ENCODE measurements at regions not wholly inside any gene's neighbourhood (a gene's known extent, or its start where the extent isn't known, plus 50 kb on each side); places are given as distances from the start of the nearest gene placed in this dataset.

DNA sequence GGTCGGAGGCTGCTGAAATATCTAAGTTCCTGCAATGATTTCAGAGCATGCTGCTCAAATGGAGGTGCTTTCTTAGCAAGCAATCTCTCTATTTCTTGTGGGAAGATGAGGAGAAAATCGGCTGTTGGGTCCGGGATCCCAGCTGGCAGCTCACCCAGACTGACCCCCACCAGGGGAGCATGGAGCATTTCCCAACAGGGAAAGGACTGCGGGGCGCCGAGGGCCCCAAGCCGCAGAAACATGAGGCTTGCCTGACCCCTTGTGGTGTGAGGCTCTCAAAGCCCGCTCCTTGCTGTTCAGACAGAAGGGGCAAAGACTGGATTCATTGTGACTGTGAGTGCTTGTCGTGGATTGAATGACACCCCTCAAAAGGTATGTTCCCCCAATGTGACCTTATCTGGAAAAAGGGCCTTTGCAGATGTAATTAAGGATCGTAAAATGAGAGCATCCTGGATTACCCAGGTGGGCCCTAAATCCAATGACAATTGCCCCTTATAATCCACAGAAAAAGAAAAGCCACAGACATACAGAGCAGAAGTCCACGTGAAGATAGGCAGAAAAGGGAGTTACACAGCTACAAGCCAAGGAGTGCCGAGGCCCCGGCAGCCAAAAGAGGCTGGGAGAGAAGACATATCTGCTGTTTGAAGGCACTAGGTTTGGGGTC lies 116.3 kb upstream of the VASH1 start:
- H3K9ac ChIP-seq (ENCODE audit: insufficient read length): peak overlapping the region; percentile 40
- H3K27ac ChIP-seq: peak overlapping the region; percentile 53
- DNase-seq (ENCODE audit: low read depth, low spot score): peak; percentile 24
- TF ChIP-seq POLR2AphosphoS5 (IDR thresholded peaks at IDR 0.05; ENCODE audit: borderline replicate concordance, low read depth, low read length) (no peak), EZH2 (IDR thresholded peaks at IDR 0.05) (no peak), FOXP2 (optimal IDR thresholded peaks at IDR 0.05; ENCODE audit: control extremely low read depth, extremely low read length, insufficient read depth) (no peak)
- H3K4me3 ChIP-seq: peak overlapping the region; percentile 43; the same call in 1 of the 2 replicates
- H3K9me3 ChIP-seq (ENCODE audit: low read depth, low read length): no peaks in the 10 kb centered on the region
- no peaks in the 10 kb centered on the region for H3K36me3 ChIP-seq (ENCODE audit: insufficient read depth, low read length)

DNA sequence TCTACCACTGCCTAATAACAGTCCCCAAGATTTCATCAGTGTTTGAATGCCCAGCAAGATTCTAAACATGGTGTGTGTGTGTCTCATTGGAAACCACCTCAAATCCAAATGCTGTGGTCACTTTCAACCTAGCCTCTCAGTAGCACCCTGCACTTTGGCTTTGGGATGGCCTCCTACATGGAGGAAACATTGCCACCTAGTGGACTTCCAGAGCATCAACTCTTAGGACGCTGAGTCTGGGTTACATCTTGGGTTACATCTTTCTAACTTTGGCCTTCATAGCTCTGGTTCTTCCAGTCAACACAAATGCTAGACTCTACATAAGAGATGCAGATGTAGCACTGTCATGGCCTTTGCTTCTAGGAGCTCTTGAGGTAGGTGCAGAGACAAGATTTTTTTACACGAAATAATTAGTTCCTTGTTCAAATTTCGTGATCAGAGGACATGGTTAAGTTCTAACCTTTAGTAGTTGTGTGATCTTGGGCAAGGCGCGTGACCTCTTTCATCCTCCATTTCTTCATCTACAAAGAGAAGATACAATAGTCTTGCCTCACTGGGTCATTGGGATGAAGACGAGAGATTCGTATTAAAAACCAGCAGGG lies 113.5 kb upstream of the VASH1 start:
- no peak overlapping the region for H3K9ac ChIP-seq (ENCODE audit: insufficient read length)
- no peaks in the 10 kb centered on the region for H3K9me3 ChIP-seq (ENCODE audit: low read depth, low read length)
- DNase-seq (ENCODE audit: low read depth, low spot score): peak; percentile 45
- no peak overlapping the region for H3K4me3 ChIP-seq
- no peaks in the 10 kb centered on the region for H3K36me3 ChIP-seq (ENCODE audit: insufficient read depth, low read length)
- no peak overlapping the region for H3K27ac ChIP-seq
- TF ChIP-seq EZH2 (IDR thresholded peaks at IDR 0.05) (no peak), POLR2AphosphoS5 (IDR thresholded peaks at IDR 0.05; ENCODE audit: borderline replicate concordance, low read depth, low read length) (no peak), FOXP2 (optimal IDR thresholded peaks at IDR 0.05; ENCODE audit: control extremely low read depth, extremely low read length, insufficient read depth) (no peak)

DNA sequence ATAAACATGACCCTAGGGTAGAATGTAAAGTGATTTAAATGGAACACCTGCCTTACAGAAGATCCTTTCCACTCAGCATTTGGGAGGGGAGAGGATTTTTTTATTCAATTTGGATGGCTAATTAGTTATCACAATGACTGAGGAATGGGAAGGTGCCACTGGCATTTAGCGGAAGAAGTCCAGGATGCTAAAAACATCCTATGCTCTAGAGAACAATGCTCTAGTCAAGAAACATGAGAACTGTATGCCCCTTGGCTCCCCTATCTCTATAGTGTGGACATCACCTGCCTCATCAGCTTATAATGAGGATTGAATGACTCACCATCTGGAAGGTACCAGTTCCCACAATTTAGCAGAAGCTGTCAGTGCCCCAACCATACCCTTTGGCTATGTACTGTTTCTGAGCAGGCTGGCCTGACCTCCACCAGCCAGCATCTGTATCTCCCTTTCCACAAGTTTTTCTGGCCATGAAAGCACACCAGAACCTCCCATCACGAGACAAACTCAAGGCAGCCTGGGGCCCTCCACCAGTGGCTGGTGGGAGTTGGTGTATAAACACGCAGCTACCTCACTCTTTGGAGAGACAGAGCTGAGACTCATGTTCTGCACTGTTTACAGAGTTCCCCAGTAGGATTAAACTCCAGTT lies 109.7 kb upstream of the VASH1 start:
- Histone ChIP-seq H3K36me3 (ENCODE audit: insufficient read depth, low read length) (no peaks in the 10 kb centered on the region), H3K9me3 (ENCODE audit: low read depth, low read length) (no peaks in the 10 kb centered on the region), H3K9ac (ENCODE audit: insufficient read length) (no peak overlapping the region), H3K27ac (no peak overlapping the region), H3K4me3 (no peak overlapping the region)
- TF ChIP-seq FOXP2 (optimal IDR thresholded peaks at IDR 0.05; ENCODE audit: control extremely low read depth, extremely low read length, insufficient read depth) (no peak), POLR2AphosphoS5 (IDR thresholded peaks at IDR 0.05; ENCODE audit: borderline replicate concordance, low read depth, low read length) (no peak), EZH2 (IDR thresholded peaks at IDR 0.05) (no peak)
- no peak for DNase-seq (ENCODE audit: low read depth, low spot score)

DNA sequence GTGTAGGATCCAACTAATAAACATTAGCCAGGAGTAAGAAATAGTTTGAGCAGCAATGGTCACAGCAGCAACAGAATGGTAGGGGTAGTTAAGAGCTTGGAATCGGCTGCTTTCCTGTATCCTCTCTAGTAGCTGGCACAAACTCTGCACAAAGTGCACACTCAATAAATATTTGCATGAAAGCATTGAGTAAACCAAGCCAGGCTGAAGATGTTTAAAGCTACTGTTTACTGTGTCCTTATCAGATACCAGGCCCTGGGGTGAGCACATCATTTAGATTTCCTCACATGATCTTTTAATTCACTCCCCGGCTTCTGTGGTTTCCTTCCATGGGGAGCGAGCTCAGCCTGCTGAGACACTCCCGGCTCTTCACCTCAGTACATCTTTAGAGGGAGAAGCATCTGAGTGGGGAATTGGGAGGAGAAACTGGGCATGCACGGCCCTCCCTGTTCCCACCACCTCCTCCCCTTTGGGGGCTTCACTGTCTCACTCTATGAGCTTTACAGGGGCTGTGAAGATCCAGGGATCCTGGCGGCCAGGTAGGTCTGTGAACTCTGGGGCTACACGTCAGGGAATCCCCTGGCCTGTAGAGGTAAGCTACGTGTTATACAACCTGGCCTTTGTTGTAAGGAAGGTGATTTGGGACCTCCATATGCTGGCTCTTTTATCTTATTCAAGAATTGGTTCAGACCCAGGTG lies 107.2 kb upstream of the VASH1 start:
- no peak overlapping the region for H3K27ac ChIP-seq
- H3K4me3 ChIP-seq: no peak overlapping the region
- no peak for TF ChIP-seq FOXP2 (optimal IDR thresholded peaks at IDR 0.05; ENCODE audit: control extremely low read depth, extremely low read length, insufficient read depth)
- TF ChIP-seq POLR2AphosphoS5 (IDR thresholded peaks at IDR 0.05; ENCODE audit: borderline replicate concordance, low read depth, low read length): no peak
- TF ChIP-seq EZH2 (IDR thresholded peaks at IDR 0.05): no peak
- DNase-seq (ENCODE audit: low read depth, low spot score): no peak
- H3K9me3 ChIP-seq (ENCODE audit: low read depth, low read length): no peaks in the 10 kb centered on the region
- H3K9ac ChIP-seq (ENCODE audit: insufficient read length): no peak overlapping the region
- no peaks in the 10 kb centered on the region for H3K36me3 ChIP-seq (ENCODE audit: insufficient read depth, low read length)

DNA sequence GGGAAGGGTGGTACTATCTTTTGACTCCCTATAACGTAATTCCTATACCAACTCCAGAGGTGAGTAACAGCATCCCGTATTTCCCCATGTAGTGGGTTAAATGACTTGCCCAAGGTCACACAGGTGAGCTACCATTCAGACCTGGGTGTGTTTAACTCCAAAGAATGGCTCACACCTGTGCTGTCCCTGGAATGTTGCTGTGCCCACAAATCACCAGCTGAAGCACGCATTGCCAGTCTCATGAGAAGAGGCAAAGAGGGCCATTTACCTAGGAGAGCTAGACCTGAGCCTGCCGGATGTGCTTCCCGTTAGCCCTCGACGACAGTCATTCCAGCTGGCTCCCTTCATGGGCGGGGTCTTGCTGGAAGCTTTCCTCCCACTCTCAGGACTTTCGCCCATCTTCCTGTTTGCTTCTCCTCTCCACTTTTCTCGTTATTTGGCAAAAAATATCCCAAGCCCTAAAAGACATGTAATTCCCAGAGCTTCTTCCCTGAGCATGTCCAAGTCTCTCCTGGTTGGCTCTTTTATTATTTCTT lies 106.6 kb upstream of the VASH1 start:
- Histone ChIP-seq H3K36me3 (ENCODE audit: insufficient read depth, low read length) (no peaks in the 10 kb centered on the region), H3K27ac (no peak overlapping the region)
- no peak for DNase-seq (ENCODE audit: low read depth, low spot score)

DNA sequence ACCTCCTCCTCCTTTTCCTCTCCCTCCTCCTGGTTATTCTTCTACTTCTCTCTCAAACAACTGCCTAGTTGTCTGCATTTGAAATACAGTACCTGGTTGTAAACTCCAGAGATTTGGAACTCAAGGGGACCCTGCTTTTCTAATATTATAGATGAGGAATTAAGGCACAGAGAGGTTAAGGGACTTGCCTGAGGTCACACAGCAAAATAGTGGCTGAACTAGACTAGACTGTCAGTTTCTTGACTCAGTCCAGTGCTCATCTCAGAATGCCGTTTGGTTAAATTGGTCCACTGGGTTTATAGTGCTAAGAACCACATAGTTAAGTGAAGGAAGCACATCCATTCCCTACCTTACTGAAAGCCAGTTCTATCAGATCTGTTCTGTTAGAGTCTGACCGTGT lies 105.9 kb upstream of the VASH1 start:
- no peak overlapping the region for H3K9ac ChIP-seq (ENCODE audit: insufficient read length)
- no peak for TF ChIP-seq EZH2 (IDR thresholded peaks at IDR 0.05)
- TF ChIP-seq POLR2AphosphoS5 (IDR thresholded peaks at IDR 0.05; ENCODE audit: borderline replicate concordance, low read depth, low read length): no peak
- TF ChIP-seq FOXP2 (optimal IDR thresholded peaks at IDR 0.05; ENCODE audit: control extremely low read depth, extremely low read length, insufficient read depth): no peak
- no peaks in the 10 kb centered on the region for H3K9me3 ChIP-seq (ENCODE audit: low read depth, low read length)
- DNase-seq (ENCODE audit: low read depth, low spot score): no peak
- H3K36me3 ChIP-seq (ENCODE audit: insufficient read depth, low read length): no peaks in the 10 kb centered on the region
- no peak overlapping the region for H3K4me3 ChIP-seq
- H3K27ac ChIP-seq: no peak overlapping the region

More for the DNA sequence above, 106.6 kb upstream of the VASH1 start:
- Histone ChIP-seq H3K4me3 (no peak overlapping the region), H3K9ac (ENCODE audit: insufficient read length) (no peak overlapping the region), H3K9me3 (ENCODE audit: low read depth, low read length) (no peaks in the 10 kb centered on the region)
- TF ChIP-seq FOXP2 (optimal IDR thresholded peaks at IDR 0.05; ENCODE audit: control extremely low read depth, extremely low read length, insufficient read depth) (no peak), POLR2AphosphoS5 (IDR thresholded peaks at IDR 0.05; ENCODE audit: borderline replicate concordance, low read depth, low read length) (no peak), EZH2 (IDR thresholded peaks at IDR 0.05) (no peak)

DNA sequence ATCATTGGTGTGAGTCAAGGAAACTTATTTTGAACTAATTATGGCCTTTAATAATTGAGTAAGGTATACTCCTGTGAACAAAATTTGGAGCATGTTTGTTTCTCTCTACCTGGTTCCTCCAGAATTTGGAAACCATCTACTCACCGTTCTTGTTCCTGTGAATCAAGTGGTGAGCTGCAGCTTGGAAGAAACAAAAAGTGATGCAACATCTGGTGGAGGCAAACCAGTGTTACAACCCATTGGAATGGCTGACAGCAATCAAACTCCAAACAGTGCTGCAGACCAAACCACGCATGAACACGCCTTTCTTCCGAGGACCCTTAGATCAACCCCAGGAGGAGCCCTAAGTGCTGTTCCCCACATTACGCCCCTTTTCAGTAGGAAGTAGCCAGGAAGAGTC lies 104.7 kb upstream of the VASH1 start:
- no peak for DNase-seq (ENCODE audit: low read depth, low spot score)
- Histone ChIP-seq H3K36me3 (ENCODE audit: insufficient read depth, low read length) (no peaks in the 10 kb centered on the region), H3K9me3 (ENCODE audit: low read depth, low read length) (no peaks in the 10 kb centered on the region), H3K9ac (ENCODE audit: insufficient read length) (no peak overlapping the region), H3K4me3 (no peak overlapping the region), H3K27ac (no peak overlapping the region)
- TF ChIP-seq POLR2AphosphoS5 (IDR thresholded peaks at IDR 0.05; ENCODE audit: borderline replicate concordance, low read depth, low read length) (no peak), EZH2 (IDR thresholded peaks at IDR 0.05) (no peak), FOXP2 (optimal IDR thresholded peaks at IDR 0.05; ENCODE audit: control extremely low read depth, extremely low read length, insufficient read depth) (no peak)

DNA sequence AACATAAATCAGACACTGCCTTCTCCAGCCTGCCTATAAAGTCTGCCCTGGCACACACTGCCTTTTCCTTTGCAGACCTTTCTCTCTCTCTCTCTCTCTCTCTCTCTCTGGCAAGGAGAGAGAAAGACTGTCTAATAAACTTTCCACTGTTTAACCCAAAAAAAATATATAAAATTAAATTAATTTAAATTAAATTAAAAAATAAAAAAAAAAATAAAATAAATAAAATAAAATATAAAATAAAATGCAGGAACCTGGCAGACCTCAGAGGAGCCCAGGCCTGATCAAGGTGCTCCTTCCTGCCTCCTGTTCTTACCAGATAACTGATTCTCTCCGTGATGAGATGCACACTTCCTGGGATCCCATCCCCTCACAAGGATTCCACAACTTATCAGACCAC lies 103.9 kb upstream of the VASH1 start:
- TF ChIP-seq EZH2 (IDR thresholded peaks at IDR 0.05) (no peak), POLR2AphosphoS5 (IDR thresholded peaks at IDR 0.05; ENCODE audit: borderline replicate concordance, low read depth, low read length) (no peak), FOXP2 (optimal IDR thresholded peaks at IDR 0.05; ENCODE audit: control extremely low read depth, extremely low read length, insufficient read depth) (no peak)
- Histone ChIP-seq H3K4me3 (no peak overlapping the region), H3K9me3 (ENCODE audit: low read depth, low read length) (no peaks in the 10 kb centered on the region), H3K36me3 (ENCODE audit: insufficient read depth, low read length) (no peaks in the 10 kb centered on the region), H3K9ac (ENCODE audit: insufficient read length) (no peak overlapping the region), H3K27ac (no peak overlapping the region)
- no peak for DNase-seq (ENCODE audit: low read depth, low spot score)

Data from SK-N-MC (cell line).